ENCODE measurements at regions not wholly inside any gene's neighbourhood (a gene's known extent, or its start where the extent isn't known, plus 50 kb on each side); places are given as distances from the start of the nearest gene placed in this dataset.

DNA sequence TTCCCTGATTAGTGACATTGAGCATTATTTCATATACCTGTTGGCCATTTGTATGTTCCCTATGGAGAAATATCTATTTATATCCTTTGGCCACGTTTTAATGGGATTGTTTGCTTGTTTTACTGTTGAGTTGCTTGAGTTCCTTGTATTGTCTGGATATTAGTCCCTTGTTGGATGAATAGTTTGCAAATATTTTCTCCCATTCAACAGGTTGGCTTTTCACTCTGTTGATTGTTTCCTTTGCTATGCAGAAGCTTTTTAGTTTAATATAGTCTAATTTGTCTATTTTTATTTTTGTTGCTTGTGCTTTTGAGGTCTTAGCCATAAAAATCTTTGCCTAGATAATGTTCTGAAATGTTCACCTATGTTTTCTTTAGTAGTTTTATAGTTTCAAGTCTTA lies 60.2 kb upstream of the HUWE1 start:
- Mint-ChIP-seq H3K4me1 (ENCODE audit: low read depth, unreplicated experiment) (no peaks in the 10 kb centered on the region), H3K4me3 (ENCODE audit: unreplicated experiment) (no peak overlapping the region), H3K27me3 (ENCODE audit: unreplicated experiment) (peaks cover 2% of the 10 kb centered on the region), H3K9me3 (ENCODE audit: unreplicated experiment) (no peaks in the 10 kb centered on the region), H3K27ac (ENCODE audit: unreplicated experiment) (no peak overlapping the region), H3K36me3 (ENCODE audit: unreplicated experiment) (no peaks in the 10 kb centered on the region)
- DNase-seq = no peak
- TF ChIP-seq, protein P1, sequence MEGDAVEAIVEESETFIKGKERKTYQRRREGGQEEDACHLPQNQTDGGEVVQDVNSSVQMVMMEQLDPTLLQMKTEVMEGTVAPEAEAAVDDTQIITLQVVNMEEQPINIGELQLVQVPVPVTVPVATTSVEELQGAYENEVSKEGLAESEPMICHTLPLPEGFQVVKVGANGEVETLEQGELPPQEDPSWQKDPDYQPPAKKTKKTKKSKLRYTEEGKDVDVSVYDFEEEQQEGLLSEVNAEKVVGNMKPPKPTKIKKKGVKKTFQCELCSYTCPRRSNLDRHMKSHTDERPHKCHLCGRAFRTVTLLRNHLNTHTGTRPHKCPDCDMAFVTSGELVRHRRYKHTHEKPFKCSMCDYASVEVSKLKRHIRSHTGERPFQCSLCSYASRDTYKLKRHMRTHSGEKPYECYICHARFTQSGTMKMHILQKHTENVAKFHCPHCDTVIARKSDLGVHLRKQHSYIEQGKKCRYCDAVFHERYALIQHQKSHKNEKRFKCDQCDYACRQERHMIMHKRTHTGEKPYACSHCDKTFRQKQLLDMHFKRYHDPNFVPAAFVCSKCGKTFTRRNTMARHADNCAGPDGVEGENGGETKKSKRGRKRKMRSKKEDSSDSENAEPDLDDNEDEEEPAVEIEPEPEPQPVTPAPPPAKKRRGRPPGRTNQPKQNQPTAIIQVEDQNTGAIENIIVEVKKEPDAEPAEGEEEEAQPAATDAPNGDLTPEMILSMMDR (IDR thresholded peaks at IDR 0.05; ENCODE audit: partially characterized antibody, unreplicated experiment) = no peak

DNA sequence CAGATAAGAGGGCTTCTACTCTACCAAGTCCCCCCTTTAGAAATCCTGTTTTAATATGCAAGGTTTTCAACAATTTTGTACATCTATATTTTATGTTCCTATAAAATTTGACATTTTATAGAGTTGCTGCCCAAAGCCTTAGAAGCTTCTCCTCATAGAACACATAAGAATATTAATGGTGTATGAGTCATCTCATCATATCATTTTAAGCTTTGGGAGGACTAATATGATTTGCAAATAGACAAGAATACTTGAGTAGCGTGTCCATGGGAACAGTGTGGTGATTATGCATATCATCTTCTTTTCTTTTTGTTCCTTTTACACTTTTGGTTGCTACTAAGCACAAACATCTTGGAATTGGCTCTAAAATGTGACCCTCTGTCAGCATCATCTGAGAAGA lies 56.7 kb upstream of the HUWE1 start:
- Mint-ChIP-seq H3K4me1 (ENCODE audit: low read depth, unreplicated experiment) (no peaks in the 10 kb centered on the region), H3K27me3 (ENCODE audit: unreplicated experiment) (peaks cover 2% of the 10 kb centered on the region), H3K27ac (ENCODE audit: unreplicated experiment) (no peak overlapping the region), H3K4me3 (ENCODE audit: unreplicated experiment) (no peak overlapping the region), H3K36me3 (ENCODE audit: unreplicated experiment) (no peaks in the 10 kb centered on the region), H3K9me3 (ENCODE audit: unreplicated experiment) (no peaks in the 10 kb centered on the region)
- no peak for DNase-seq
- TF ChIP-seq, protein P1 (IDR thresholded peaks at IDR 0.05; ENCODE audit: partially characterized antibody, unreplicated experiment) = no peak

DNA sequence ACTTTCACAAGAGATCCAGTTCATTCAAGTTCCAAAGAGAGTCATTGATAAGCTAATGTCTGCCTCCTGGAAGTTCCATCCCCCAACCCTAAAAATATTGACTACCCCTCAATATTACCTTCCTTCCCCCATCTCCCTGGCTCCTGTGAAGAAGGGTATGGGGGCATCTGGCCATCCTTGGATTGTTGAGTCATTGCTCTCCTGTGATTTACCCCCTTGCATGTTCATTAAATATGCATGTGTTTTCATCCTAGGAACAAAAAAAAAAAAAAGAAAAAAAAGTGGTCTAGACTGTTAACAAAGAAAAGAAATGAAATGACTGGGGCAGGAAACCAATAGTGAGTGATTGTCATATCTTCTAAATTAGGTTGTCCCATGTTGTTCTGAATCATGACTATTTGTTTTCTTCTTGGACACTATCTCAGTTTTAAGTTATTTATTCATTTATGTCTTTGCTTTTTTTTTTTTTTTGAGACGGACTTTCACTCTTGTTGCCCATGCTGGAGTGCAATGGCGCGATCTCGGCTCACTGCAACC lies 51.9 kb upstream of the HUWE1 start:
- Mint-ChIP-seq H3K4me3 (ENCODE audit: unreplicated experiment) (no peak overlapping the region), H3K4me1 (ENCODE audit: low read depth, unreplicated experiment) (no peaks in the 10 kb centered on the region), H3K9me3 (ENCODE audit: unreplicated experiment) (no peaks in the 10 kb centered on the region), H3K36me3 (ENCODE audit: unreplicated experiment) (no peaks in the 10 kb centered on the region), H3K27me3 (ENCODE audit: unreplicated experiment) (no peaks in the 10 kb centered on the region), H3K27ac (ENCODE audit: unreplicated experiment) (no peak overlapping the region)
- DNase-seq = no peak
- TF ChIP-seq, protein P1 (IDR thresholded peaks at IDR 0.05; ENCODE audit: partially characterized antibody, unreplicated experiment) = no peak
